H9 (cell line): ENCODE measurements at regions not wholly inside any gene's neighbourhood (a gene's known extent, or its start where the extent isn't known, plus 50 kb on each side); places are given as distances from the start of the nearest gene placed in this dataset.
A peak's percentile ranks its signal among the peaks of the same experiment; 100 is the strongest.

Source experiments
- DNase-seq: peaks from one replicate; pipeline ENCODE4 v3.0.0-alpha.2; 2017
- H2AFZ ChIP-seq: one replicate; pipeline ENCODE4 v1.6.1; 2013; ENCODE audit warnings: mild to moderate bottlenecking, low read length, control low read depth, moderate library complexity
- H2AK5ac ChIP-seq: 2 replicates; pipeline ENCODE4 v1.6.1; 2013; ENCODE audit warnings: low read length, control low read depth, mixed read lengths; ENCODE audit not compliant: insufficient read length
- H2BK120ac ChIP-seq: one replicate; pipeline ENCODE4 v1.6.1; 2013; ENCODE audit warnings: low read depth, mild to moderate bottlenecking, low read length, control low read depth, inconsistent platforms; ENCODE audit not compliant: poor library complexity, severe bottlenecking
- H2BK12ac ChIP-seq: 2 replicates; pipeline ENCODE4 v1.6.1; 2013; ENCODE audit warnings: low read length, control low read depth, mixed read lengths, low read depth; ENCODE audit not compliant: insufficient read length
- H2BK15ac ChIP-seq: 2 replicates; pipeline ENCODE4 v1.6.1; 2013; ENCODE audit warnings: low read depth, low read length, control low read depth
- H2BK20ac ChIP-seq: one replicate; pipeline ENCODE4 v1.6.1; 2013; ENCODE audit warnings: low read depth, mild to moderate bottlenecking, low read length, control low read depth, inconsistent platforms; ENCODE audit not compliant: poor library complexity, severe bottlenecking
- H2BK5ac ChIP-seq: 2 replicates; pipeline ENCODE4 v1.6.1; 2013; ENCODE audit warnings: low read length, control low read depth, mixed read lengths; ENCODE audit not compliant: insufficient read length
- H3K14ac ChIP-seq: 2 replicates; pipeline ENCODE4 v1.6.1; 2013; ENCODE audit warnings: low read length, control low read depth; ENCODE audit not compliant: insufficient read depth
- H3K18ac ChIP-seq: 2 replicates; pipeline ENCODE4 v1.6.1; 2013; ENCODE audit warnings: low read depth, mild to moderate bottlenecking, mixed read lengths, low read length, control low read depth; ENCODE audit not compliant: insufficient read length
- H3K23ac ChIP-seq: 2 replicates; pipeline ENCODE4 v1.6.1; 2013; ENCODE audit warnings: low read length, control low read depth, mixed read lengths, low read depth; ENCODE audit not compliant: insufficient read length
- H3K23me2 ChIP-seq: 2 replicates; pipeline ENCODE4 v1.6.1; 2013; ENCODE audit warnings: low read depth, mild to moderate bottlenecking, mixed read lengths, low read length, control low read depth; ENCODE audit not compliant: insufficient read length, poor library complexity, severe bottlenecking
- H3K27ac ChIP-seq: 2 replicates; pipeline ENCODE4 v1.5.1; 2013; ENCODE audit warnings: low read length, control low read depth, mixed read lengths, low read depth; ENCODE audit not compliant: insufficient read length
- H3K27me3 ChIP-seq: 2 replicates; pipeline ENCODE4 v1.6.1; 2013; ENCODE audit warnings: low read length, control low read depth, inconsistent platforms; ENCODE audit not compliant: insufficient read depth
- H3K4ac ChIP-seq: 2 replicates; pipeline ENCODE4 v1.6.1; 2013; ENCODE audit warnings: low read depth, mild to moderate bottlenecking, control low read depth, inconsistent platforms, low read length, moderate library complexity
- H3K4me1 ChIP-seq: 2 replicates; pipeline ENCODE4 v1.6.1; 2013; ENCODE audit warnings: low read length, control low read depth, inconsistent platforms; ENCODE audit not compliant: insufficient read depth
- H3K4me2 ChIP-seq: 2 replicates; pipeline ENCODE4 v1.6.1; 2013; ENCODE audit warnings: low read length, control low read depth, mixed read lengths; ENCODE audit not compliant: insufficient read length, insufficient read depth
- H3K56ac ChIP-seq: 2 replicates; pipeline ENCODE4 v1.6.1; 2013; ENCODE audit warnings: low read depth, mild to moderate bottlenecking, mixed read lengths, low read length, control low read depth; ENCODE audit not compliant: insufficient read length
- H3K79me1 ChIP-seq: 2 replicates; pipeline ENCODE4 v1.6.1; 2013; ENCODE audit warnings: low read depth, mild to moderate bottlenecking, moderate library complexity, low read length, control low read depth, inconsistent platforms; ENCODE audit not compliant: insufficient read depth, poor library complexity, severe bottlenecking
- H3K79me2 ChIP-seq: 2 replicates; pipeline ENCODE4 v1.6.1; 2013; ENCODE audit warnings: low read length, control low read depth, inconsistent platforms; ENCODE audit not compliant: insufficient read depth
- H3K9ac ChIP-seq: 2 replicates; pipeline ENCODE4 v1.6.1; 2013; ENCODE audit warnings: low read length, control low read depth, mixed read lengths; ENCODE audit not compliant: insufficient read length; ENCODE audit errors: extremely low read depth
- H3K9me3 ChIP-seq: one replicate; pipeline ENCODE4 v1.6.1; 2013; ENCODE audit warnings: low read depth, low read length, inconsistent platforms; ENCODE audit not compliant: control insufficient read depth
- H3T11ph ChIP-seq: one replicate; pipeline ENCODE4 v1.6.1; 2013; ENCODE audit warnings: mild to moderate bottlenecking, low read length, control low read depth, inconsistent platforms
- H4K20me1 ChIP-seq: one replicate; pipeline ENCODE4 v1.6.1; 2013; ENCODE audit not compliant: control insufficient read depth, insufficient read length, insufficient read depth
- H4K5ac ChIP-seq: 2 replicates; pipeline ENCODE4 v1.6.1; 2013; ENCODE audit warnings: low read depth, mild to moderate bottlenecking, mixed read lengths, low read length, control low read depth; ENCODE audit not compliant: insufficient read length
- H4K8ac ChIP-seq: replicated peaks from 2 replicates; pipeline ENCODE4 v1.6.1; 2013; ENCODE audit warnings: low read length, control low read depth, mixed read lengths, low read depth; ENCODE audit not compliant: insufficient read length
- H4K91ac ChIP-seq: 2 replicates; pipeline ENCODE4 v1.6.1; 2013; ENCODE audit warnings: low read depth, mild to moderate bottlenecking, moderate library complexity, mixed read lengths, low read length, control low read depth; ENCODE audit not compliant: insufficient read length
- H3K27ac Mint-ChIP-seq, 3 experiments: 2 replicates in 2 of 3; 3 replicates in 1 of 3; pipeline ENCODE4 v1.8.0; 2020 to 2021; ENCODE audit warnings: mixed read lengths in 3 of 3, mild to moderate bottlenecking in 1 of 3, moderate library complexity in 1 of 3
- H3K27me3 Mint-ChIP-seq: 2 replicates; pipeline ENCODE4 v1.8.0; 2021; ENCODE audit warnings: low read depth, mild to moderate bottlenecking, moderate library complexity, mixed read lengths
- H3K36me3 Mint-ChIP-seq, 3 experiments: 2 replicates in 2 of 3; 3 replicates in 1 of 3; pipeline ENCODE4 v1.8.0; 2020 to 2021; ENCODE audit warnings: low read depth in 3 of 3, mixed read lengths in 3 of 3; ENCODE audit not compliant: insufficient read depth in 1 of 3
- H3K4me1 Mint-ChIP-seq, 2 experiments: 2 replicates each; pipeline ENCODE4 v1.8.0; 2020; ENCODE audit warnings: mixed read lengths in 2 of 2
- H3K4me3 Mint-ChIP-seq, 2 experiments: 2 replicates in 1 of 2; 3 replicates in 1 of 2; pipeline ENCODE4 v1.8.0; 2020 to 2021; ENCODE audit warnings: mild to moderate bottlenecking in 2 of 2, mixed read lengths in 2 of 2, moderate library complexity in 1 of 2
- H3K9me3 Mint-ChIP-seq, 2 experiments: 2 replicates in 1 of 2; 3 replicates in 1 of 2; pipeline ENCODE4 v1.8.0; 2020; ENCODE audit warnings: mild to moderate bottlenecking in 2 of 2, mixed read lengths in 2 of 2, moderate library complexity in 1 of 2
- WGBS: extraction: QIAGEN DNeasy Blood & Tissue Kit; methylation state at CpG from one replicate; pipeline ENCODE4 v1.1.7; 2013; ENCODE audit warnings: missing lambda C conversion rate, low lambda C conversion rate, mixed read lengths; ENCODE audit not compliant: insufficient read length; ENCODE audit errors: extremely low coverage; 5-methylcytosine and 5-hydroxymethylcytosine counted together
- TF ChIP-seq, protein P1 (sequence below): fragments of 200-600 bp; sonication (generic); conservative IDR thresholded peaks from 3 replicates; pipeline ENCODE4 v1.8.0; 2021; ENCODE audit warnings: antibody characterized with exemption, mild to moderate bottlenecking

DNA sequence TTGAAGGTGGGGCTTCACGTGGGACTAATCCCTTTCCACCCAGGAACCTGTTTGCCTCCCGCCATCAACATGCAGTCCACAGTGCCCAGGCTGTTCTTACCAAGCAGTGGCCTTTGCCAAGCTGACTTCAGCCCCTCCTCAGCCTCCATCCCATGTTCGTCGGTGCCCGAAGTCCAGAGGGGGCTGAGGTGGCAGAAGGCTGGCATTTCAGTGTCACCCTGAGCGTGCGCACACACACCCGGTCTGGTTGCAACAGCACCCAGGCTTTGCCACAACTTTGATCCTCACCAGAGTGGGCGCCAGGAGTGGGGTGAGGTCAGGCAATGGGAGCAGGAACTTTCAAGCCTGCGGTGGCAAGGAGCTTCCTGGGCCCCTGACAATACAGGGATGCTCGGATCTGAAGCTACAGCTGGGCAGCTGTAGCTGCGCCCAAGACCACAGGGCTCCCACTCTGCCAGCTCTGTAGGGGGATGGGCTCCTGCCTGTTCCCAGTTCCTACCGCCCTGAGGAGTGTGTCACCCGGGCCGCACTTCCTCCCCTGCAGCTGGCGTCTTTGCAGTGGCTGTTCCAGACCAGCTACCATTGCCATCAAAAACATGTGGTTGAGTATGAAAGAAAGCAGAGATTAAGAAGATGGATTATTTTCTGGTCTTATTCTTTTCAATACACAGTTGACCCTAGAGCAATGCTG is 428.0 kb downstream of the EPHA5 start:
- Histone ChIP-seq H2BK15ac (no peak overlapping the region), H4K91ac (no peak overlapping the region), H2AFZ (no peak overlapping the region), H2BK12ac (no peak overlapping the region), H3K27me3 (no peaks in the 10 kb centered on the region), H3K79me1 (no peaks in the 10 kb centered on the region), H3K4me1 (no peaks in the 10 kb centered on the region), H2BK20ac (no peak overlapping the region), H3K4me2 (no peak overlapping the region), H3K9me3 (no peaks in the 10 kb centered on the region), H4K8ac (no peak overlapping the region), H3K23ac (no peak overlapping the region), H3K9ac (no peak overlapping the region), H3K4ac (no peak overlapping the region), H3K27ac (no peak overlapping the region), H2BK5ac (no peak overlapping the region), H4K20me1 (no peaks in the 10 kb centered on the region), H3T11ph (no peak overlapping the region), H3K79me2 (no peaks in the 10 kb centered on the region), H2AK5ac (no peak overlapping the region), H4K5ac (no peak overlapping the region), H3K56ac (no peak overlapping the region), H3K23me2 (no peaks in the 10 kb centered on the region), H3K18ac (no peak overlapping the region), H2BK120ac (no peak overlapping the region), H3K14ac (no peak overlapping the region)
- no CpG with 5 or more reads among the region's 16 CpGs for WGBS
- Mint-ChIP-seq H3K9me3 (no peaks in the 10 kb centered on the region; a peak in 1 of 5 replicates), H3K36me3 (no peaks in the 10 kb centered on the region), H3K27ac (peak overlapping the region in 1 of 3 experiments; percentile 84; a peak in 1 of 7 replicates), H3K4me3 (no peak overlapping the region), H3K27me3 (no peaks in the 10 kb centered on the region), H3K4me1 (peaks cover 2 to 5% of the 10 kb centered on the region in 2 experiments; a peak in 3 of 4 replicates)
- DNase-seq: no peak
- TF ChIP-seq, protein P1, sequence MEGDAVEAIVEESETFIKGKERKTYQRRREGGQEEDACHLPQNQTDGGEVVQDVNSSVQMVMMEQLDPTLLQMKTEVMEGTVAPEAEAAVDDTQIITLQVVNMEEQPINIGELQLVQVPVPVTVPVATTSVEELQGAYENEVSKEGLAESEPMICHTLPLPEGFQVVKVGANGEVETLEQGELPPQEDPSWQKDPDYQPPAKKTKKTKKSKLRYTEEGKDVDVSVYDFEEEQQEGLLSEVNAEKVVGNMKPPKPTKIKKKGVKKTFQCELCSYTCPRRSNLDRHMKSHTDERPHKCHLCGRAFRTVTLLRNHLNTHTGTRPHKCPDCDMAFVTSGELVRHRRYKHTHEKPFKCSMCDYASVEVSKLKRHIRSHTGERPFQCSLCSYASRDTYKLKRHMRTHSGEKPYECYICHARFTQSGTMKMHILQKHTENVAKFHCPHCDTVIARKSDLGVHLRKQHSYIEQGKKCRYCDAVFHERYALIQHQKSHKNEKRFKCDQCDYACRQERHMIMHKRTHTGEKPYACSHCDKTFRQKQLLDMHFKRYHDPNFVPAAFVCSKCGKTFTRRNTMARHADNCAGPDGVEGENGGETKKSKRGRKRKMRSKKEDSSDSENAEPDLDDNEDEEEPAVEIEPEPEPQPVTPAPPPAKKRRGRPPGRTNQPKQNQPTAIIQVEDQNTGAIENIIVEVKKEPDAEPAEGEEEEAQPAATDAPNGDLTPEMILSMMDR: no peak
